Stomach (tissue), 4 donors: ENCODE measurements at regions not wholly inside any gene's neighbourhood (a gene's known extent, or its start where the extent isn't known, plus 50 kb on each side); places are given as distances from the start of the nearest gene placed in this dataset.

Source experiments
- POLR2A ChIP-seq, 4 donors: fragments of 450-650 bp; IDR thresholded peaks; one replicate each; pipeline ENCODE4 v1.6.1; 2016; ENCODE audit warnings: antibody characterized with exemption in 4 of 4, control low read depth in 2 of 4, mild to moderate bottlenecking in 1 of 4, moderate library complexity in 1 of 4
- POLR2AphosphoS5 ChIP-seq, 3 donors: sonication (generic); formaldehyde crosslinking; IDR thresholded peaks; one replicate each; pipeline ENCODE4 v1.6.1; 2016; ENCODE audit warnings: antibody characterized with exemption in 3 of 3
- TF ChIP-seq, protein P1 (sequence below), 7 experiments: fragments of 450-650 bp in 4 of 7; fragments of 200-600 bp in 3 of 7; sonication (generic) in 3 of 7; IDR thresholded peaks; one replicate each; pipeline ENCODE4 v1.5.1; 2016 to 2019; ENCODE audit warnings: antibody characterized with exemption in 7 of 7, control low read depth in 2 of 7, mild to moderate bottlenecking in 1 of 7

DNA sequence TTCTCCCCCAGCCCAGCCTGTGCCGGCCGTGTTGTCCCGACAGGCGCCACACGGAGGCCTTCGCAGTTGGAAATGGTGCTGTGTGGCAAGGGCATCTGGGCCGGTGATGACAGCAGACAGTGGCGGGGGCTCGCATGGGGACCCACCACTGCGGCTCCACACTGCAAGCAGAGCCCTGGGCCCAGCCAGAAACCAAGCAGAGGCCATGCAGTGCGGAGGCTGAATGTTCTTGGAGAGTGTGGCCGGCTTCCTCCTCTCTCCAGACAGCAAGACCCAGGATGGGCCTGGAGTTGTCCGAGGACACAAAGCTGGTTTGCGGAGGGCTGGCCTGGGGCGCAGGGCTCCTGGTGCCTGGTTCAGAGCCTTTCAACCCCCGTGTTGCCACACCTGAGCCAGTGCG is 104.6 kb downstream of the SIK1 start:
- TF ChIP-seq POLR2AphosphoS5 (IDR thresholded peaks at IDR 0.05) (no peak), POLR2A (IDR thresholded peaks at IDR 0.05) (no peak)
- TF ChIP-seq, protein P1, sequence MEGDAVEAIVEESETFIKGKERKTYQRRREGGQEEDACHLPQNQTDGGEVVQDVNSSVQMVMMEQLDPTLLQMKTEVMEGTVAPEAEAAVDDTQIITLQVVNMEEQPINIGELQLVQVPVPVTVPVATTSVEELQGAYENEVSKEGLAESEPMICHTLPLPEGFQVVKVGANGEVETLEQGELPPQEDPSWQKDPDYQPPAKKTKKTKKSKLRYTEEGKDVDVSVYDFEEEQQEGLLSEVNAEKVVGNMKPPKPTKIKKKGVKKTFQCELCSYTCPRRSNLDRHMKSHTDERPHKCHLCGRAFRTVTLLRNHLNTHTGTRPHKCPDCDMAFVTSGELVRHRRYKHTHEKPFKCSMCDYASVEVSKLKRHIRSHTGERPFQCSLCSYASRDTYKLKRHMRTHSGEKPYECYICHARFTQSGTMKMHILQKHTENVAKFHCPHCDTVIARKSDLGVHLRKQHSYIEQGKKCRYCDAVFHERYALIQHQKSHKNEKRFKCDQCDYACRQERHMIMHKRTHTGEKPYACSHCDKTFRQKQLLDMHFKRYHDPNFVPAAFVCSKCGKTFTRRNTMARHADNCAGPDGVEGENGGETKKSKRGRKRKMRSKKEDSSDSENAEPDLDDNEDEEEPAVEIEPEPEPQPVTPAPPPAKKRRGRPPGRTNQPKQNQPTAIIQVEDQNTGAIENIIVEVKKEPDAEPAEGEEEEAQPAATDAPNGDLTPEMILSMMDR (IDR thresholded peaks at IDR 0.05) = no peak
